Lung (tissue), 11 donors: ENCODE measurements at regions not wholly inside any gene's neighbourhood (a gene's known extent, or its start where the extent isn't known, plus 50 kb on each side); places are given as distances from the start of the nearest gene placed in this dataset.

Source experiments
- ATAC-seq: fragments of 200-7000 bp; cut with Tn5 transposase; one replicate; pipeline ENCODE4 v1.9.1; 2020; ENCODE audit warnings: moderate number of reproducible peaks; ENCODE audit not compliant: insufficient read depth, low FRiP score
- DNase-seq, 3 donors: peaks; one replicate each; pipeline ENCODE4 v3.0.0-alpha.2; 2013 to 2017
- H3K27ac ChIP-seq, 2 donors: one replicate each; pipeline ENCODE4 v1.5.1; 2013; ENCODE audit warnings: mild to moderate bottlenecking in 2 of 2, moderate library complexity in 2 of 2, control low read depth in 1 of 2, inconsistent platforms in 1 of 2, low read depth in 1 of 2, low read length in 1 of 2
- H3K27me3 ChIP-seq, 3 donors: one replicate each; pipeline ENCODE4 v1.5.1; 2013; ENCODE audit warnings: low read length in 2 of 3; ENCODE audit not compliant: control insufficient read depth in 3 of 3, insufficient read depth in 3 of 3
- H3K36me3 ChIP-seq, 4 donors: one replicate each; pipeline ENCODE4 v1.5.1; 2013; ENCODE audit warnings: low read length in 4 of 4, mild to moderate bottlenecking in 1 of 4, moderate library complexity in 1 of 4; ENCODE audit not compliant: control insufficient read depth in 4 of 4, insufficient read depth in 4 of 4
- H3K4me1 ChIP-seq, 5 donors: one replicate each; pipeline ENCODE4 v1.5.1; 2013; ENCODE audit warnings: low read length in 5 of 5, mild to moderate bottlenecking in 2 of 5, moderate library complexity in 1 of 5; ENCODE audit not compliant: control insufficient read depth in 5 of 5, insufficient read depth in 5 of 5
- H3K4me3 ChIP-seq: one replicate; pipeline ENCODE4 v1.5.1; 2013; ENCODE audit warnings: mild to moderate bottlenecking, control low read depth, moderate library complexity
- H3K9ac ChIP-seq, 2 donors: one replicate each; pipeline ENCODE4 v1.5.1; 2013; ENCODE audit warnings: low read length in 2 of 2, control low read depth in 1 of 2; ENCODE audit not compliant: insufficient read depth in 1 of 2
- H3K9me3 ChIP-seq, 4 donors: one replicate each; pipeline ENCODE4 v1.5.1; 2013; ENCODE audit warnings: low read length in 3 of 4, mild to moderate bottlenecking in 1 of 4, moderate library complexity in 1 of 4; ENCODE audit not compliant: control insufficient read depth in 4 of 4, insufficient read depth in 3 of 4
- CTCF ChIP-seq: IDR thresholded peaks from 2 replicates; pipeline ENCODE4 v1.5.1; 2012; ENCODE audit warnings: mild to moderate bottlenecking; ENCODE audit errors: control extremely low read depth, extremely low read depth
- WGBS, 2 donors: extraction: QIAGEN DNeasy Blood & Tissue Kit; methylation state at CpG; one replicate each; pipeline ENCODE4 v1.1.7; 2013; 5-methylcytosine and 5-hydroxymethylcytosine counted together
- donor health status: control.
- donor health status: control.
- donor health status: Bipolar disorder and iron deficiency.
- donor health status: healthy.
- donor health status: DM: yes; HTN: yes; CAD: no.

GRCh38 chr16:72394526-72394925, 222.6 kb upstream of the PMFBP1 start:
- Histone ChIP-seq H3K4me1 (peaks cover 0 to 5% (median 0%) of the 10 kb centered on the region in 5 donors), H3K9me3 (peaks cover 0 to 4% (median 0%) of the 10 kb centered on the region in 4 donors), H3K4me3 (no peak overlapping the region), H3K36me3 (no peaks in the 10 kb centered on the region), H3K27me3 (no peaks in the 10 kb centered on the region), H3K9ac (no peak overlapping the region), H3K27ac (no peak overlapping the region)
- ATAC-seq, result no peak
- DNase-seq, result no peak
- TF ChIP-seq CTCF, result no peak

GRCh38 chr16:72389791-72390190, 217.8 kb upstream of the PMFBP1 start:
- H3K9me3 ChIP-seq, result peaks cover 0 to 4% (median 3%) of the 10 kb centered on the region in 4 donors
- no peak overlapping the region for H3K27ac ChIP-seq
- H3K4me3 ChIP-seq, result no peak overlapping the region
- DNase-seq (no peak), ATAC-seq (no peak)
- no peak overlapping the region for H3K9ac ChIP-seq
- no peaks in the 10 kb centered on the region for H3K27me3 ChIP-seq
- 93 to 96% methylated on average over 3 of the region's 3 CpGs for WGBS, 2 donors
- no peak for TF ChIP-seq CTCF
- H3K36me3 ChIP-seq, result no peaks in the 10 kb centered on the region
- no peaks in the 10 kb centered on the region for H3K4me1 ChIP-seq

GRCh38 chr16:72388007-72388406, 216.1 kb upstream of the PMFBP1 start:
- Histone ChIP-seq H3K27ac (no peak overlapping the region), H3K36me3 (no peaks in the 10 kb centered on the region), H3K4me1 (no peaks in the 10 kb centered on the region), H3K9me3 (peaks cover 0 to 4% (median 2%) of the 10 kb centered on the region in 4 donors), H3K9ac (no peak overlapping the region), H3K27me3 (no peaks in the 10 kb centered on the region), H3K4me3 (no peak overlapping the region)
- ATAC-seq (no peak), DNase-seq (no peak)
- TF ChIP-seq CTCF, result no peak

GRCh38 chr16:72384651-72385050, 212.7 kb upstream of the PMFBP1 start:
- Histone ChIP-seq H3K27ac (no peak overlapping the region), H3K27me3 (no peaks in the 10 kb centered on the region), H3K9me3 (peaks cover 0 to 4% (median 2%) of the 10 kb centered on the region in 4 donors), H3K4me1 (no peaks in the 10 kb centered on the region), H3K9ac (no peak overlapping the region), H3K4me3 (no peak overlapping the region), H3K36me3 (no peaks in the 10 kb centered on the region)
- no peak for TF ChIP-seq CTCF
- DNase-seq (no peak), ATAC-seq (no peak)
- WGBS, 2 donors, result 93 to 97% methylated on average over 5 of the region's 5 CpGs
